WTC11 (cell line): ENCODE measurements at regions not wholly inside any gene's neighbourhood (a gene's known extent, or its start where the extent isn't known, plus 50 kb on each side); places are given as distances from the start of the nearest gene placed in this dataset.

Source experiments
- CBFB ChIP-seq: sonication (generic); formaldehyde crosslinking; IDR thresholded peaks from 2 replicates; pipeline ENCODE4 v1.8.1; 2022; ENCODE audit warnings: mild to moderate bottlenecking, low read depth, missing genetic modification reagents
- ESRRA ChIP-seq: sonication (generic); formaldehyde crosslinking; IDR thresholded peaks from 2 replicates; pipeline ENCODE4 v1.8.1; 2022; ENCODE audit warnings: mild to moderate bottlenecking, missing genetic modification reagents, borderline replicate concordance
- FOXJ3 ChIP-seq: sonication (generic); formaldehyde crosslinking; IDR thresholded peaks from 2 replicates; pipeline ENCODE4 v1.9.0; 2021; ENCODE audit warnings: missing genetic modification reagents, mild to moderate bottlenecking, borderline replicate concordance
- GABPB1 ChIP-seq: sonication (generic); formaldehyde crosslinking; IDR thresholded peaks from 2 replicates; pipeline ENCODE4 v1.8.1; 2023; ENCODE audit warnings: mild to moderate bottlenecking, missing genetic modification reagents
- JUN ChIP-seq: sonication (generic); formaldehyde crosslinking; IDR thresholded peaks from 2 replicates; pipeline ENCODE4 v1.8.0; 2023; ENCODE audit warnings: mild to moderate bottlenecking, missing genetic modification reagents
- KAT7 ChIP-seq: sonication (generic); formaldehyde crosslinking; IDR thresholded peaks from 2 replicates; pipeline ENCODE4 v1.8.1; 2023; ENCODE audit warnings: missing genetic modification reagents, mild to moderate bottlenecking, borderline replicate concordance
- NFYB ChIP-seq: sonication (generic); formaldehyde crosslinking; conservative IDR thresholded peaks from 2 replicates; pipeline ENCODE4 v1.8.0; 2022; ENCODE audit warnings: low read depth, missing genetic modification reagents
- TEAD1 ChIP-seq: sonication (generic); formaldehyde crosslinking; IDR thresholded peaks from 2 replicates; pipeline ENCODE4 v1.8.0; 2022; ENCODE audit warnings: mild to moderate bottlenecking, missing genetic modification reagents
- USF1 ChIP-seq: sonication (generic); formaldehyde crosslinking; IDR thresholded peaks from 2 replicates; pipeline ENCODE4 v1.8.0; 2022; ENCODE audit warnings: mild to moderate bottlenecking, missing genetic modification reagents
- ZNF121 ChIP-seq: sonication (generic); formaldehyde crosslinking; IDR thresholded peaks from 2 replicates; pipeline ENCODE4 v1.8.0; 2023; ENCODE audit warnings: missing genetic modification reagents
- ZNF423 ChIP-seq: fragments of 250-450 bp; sonication (Bioruptor Pico); IDR thresholded peaks from 2 replicates; pipeline ENCODE4 v2.1.2; 2022; ENCODE audit warnings: mild to moderate bottlenecking, moderate library complexity
- TF ChIP-seq, protein P1 (sequence below): fragments of 200-600 bp; IDR thresholded peaks from 2 replicates; pipeline ENCODE4 v1.8.0; 2022; ENCODE audit warnings: antibody characterized with exemption
- TF ChIP-seq, protein P2 (sequence below): sonication (generic); formaldehyde crosslinking; IDR thresholded peaks from 2 replicates; pipeline ENCODE4 v1.8.1; 2022; ENCODE audit warnings: low read depth, missing genetic modification reagents, borderline replicate concordance
- TF ChIP-seq, protein P3 (sequence below): sonication (generic); formaldehyde crosslinking; IDR thresholded peaks from 2 replicates; pipeline ENCODE4 v1.8.0; 2023; ENCODE audit warnings: missing genetic modification reagents, mild to moderate bottlenecking, borderline replicate concordance

DNA sequence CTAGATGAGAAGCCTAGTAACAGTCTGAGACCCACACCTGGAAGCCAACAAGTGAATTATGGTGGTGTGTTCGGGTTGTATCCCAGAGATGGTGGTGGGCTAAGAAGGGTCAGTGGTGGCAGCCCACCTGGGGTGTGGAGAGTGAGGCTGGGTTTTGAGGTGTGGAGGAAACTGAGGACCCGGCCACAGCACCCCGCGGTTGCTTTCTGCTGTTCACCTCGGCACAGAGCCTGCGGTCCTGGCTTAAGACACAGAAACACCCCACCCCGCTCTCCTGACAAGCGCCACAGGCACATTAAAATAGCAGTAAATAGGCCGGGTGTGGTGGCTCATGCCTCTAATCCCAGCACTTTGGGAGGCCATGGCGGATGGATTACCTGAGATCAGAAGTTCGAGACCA, 395.1 kb downstream of the GLRX3 start:
- TF ChIP-seq NFYB (CRISPR knock-in tag) (no peak), ZNF121 (CRISPR knock-in tag) (no peak), USF1 (CRISPR knock-in tag) (no peak), KAT7 (CRISPR knock-in tag) (no peak), CBFB (CRISPR knock-in tag) (no peak), TEAD1 (CRISPR knock-in tag) (no peak), ZNF423 (CRISPR knock-in tag) (no peak), FOXJ3 (CRISPR knock-in tag) (no peak), ESRRA (CRISPR knock-in tag) (no peak), JUN (CRISPR knock-in tag) (no peak), GABPB1 (CRISPR knock-in tag) (no peak)
- TF ChIP-seq, protein P1, sequence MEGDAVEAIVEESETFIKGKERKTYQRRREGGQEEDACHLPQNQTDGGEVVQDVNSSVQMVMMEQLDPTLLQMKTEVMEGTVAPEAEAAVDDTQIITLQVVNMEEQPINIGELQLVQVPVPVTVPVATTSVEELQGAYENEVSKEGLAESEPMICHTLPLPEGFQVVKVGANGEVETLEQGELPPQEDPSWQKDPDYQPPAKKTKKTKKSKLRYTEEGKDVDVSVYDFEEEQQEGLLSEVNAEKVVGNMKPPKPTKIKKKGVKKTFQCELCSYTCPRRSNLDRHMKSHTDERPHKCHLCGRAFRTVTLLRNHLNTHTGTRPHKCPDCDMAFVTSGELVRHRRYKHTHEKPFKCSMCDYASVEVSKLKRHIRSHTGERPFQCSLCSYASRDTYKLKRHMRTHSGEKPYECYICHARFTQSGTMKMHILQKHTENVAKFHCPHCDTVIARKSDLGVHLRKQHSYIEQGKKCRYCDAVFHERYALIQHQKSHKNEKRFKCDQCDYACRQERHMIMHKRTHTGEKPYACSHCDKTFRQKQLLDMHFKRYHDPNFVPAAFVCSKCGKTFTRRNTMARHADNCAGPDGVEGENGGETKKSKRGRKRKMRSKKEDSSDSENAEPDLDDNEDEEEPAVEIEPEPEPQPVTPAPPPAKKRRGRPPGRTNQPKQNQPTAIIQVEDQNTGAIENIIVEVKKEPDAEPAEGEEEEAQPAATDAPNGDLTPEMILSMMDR = no peak
- TF ChIP-seq, protein P2, sequence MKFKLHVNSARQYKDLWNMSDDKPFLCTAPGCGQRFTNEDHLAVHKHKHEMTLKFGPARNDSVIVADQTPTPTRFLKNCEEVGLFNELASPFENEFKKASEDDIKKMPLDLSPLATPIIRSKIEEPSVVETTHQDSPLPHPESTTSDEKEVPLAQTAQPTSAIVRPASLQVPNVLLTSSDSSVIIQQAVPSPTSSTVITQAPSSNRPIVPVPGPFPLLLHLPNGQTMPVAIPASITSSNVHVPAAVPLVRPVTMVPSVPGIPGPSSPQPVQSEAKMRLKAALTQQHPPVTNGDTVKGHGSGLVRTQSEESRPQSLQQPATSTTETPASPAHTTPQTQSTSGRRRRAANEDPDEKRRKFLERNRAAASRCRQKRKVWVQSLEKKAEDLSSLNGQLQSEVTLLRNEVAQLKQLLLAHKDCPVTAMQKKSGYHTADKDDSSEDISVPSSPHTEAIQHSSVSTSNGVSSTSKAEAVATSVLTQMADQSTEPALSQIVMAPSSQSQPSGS (CRISPR knock-in tag) = no peak
- TF ChIP-seq, protein P3, sequence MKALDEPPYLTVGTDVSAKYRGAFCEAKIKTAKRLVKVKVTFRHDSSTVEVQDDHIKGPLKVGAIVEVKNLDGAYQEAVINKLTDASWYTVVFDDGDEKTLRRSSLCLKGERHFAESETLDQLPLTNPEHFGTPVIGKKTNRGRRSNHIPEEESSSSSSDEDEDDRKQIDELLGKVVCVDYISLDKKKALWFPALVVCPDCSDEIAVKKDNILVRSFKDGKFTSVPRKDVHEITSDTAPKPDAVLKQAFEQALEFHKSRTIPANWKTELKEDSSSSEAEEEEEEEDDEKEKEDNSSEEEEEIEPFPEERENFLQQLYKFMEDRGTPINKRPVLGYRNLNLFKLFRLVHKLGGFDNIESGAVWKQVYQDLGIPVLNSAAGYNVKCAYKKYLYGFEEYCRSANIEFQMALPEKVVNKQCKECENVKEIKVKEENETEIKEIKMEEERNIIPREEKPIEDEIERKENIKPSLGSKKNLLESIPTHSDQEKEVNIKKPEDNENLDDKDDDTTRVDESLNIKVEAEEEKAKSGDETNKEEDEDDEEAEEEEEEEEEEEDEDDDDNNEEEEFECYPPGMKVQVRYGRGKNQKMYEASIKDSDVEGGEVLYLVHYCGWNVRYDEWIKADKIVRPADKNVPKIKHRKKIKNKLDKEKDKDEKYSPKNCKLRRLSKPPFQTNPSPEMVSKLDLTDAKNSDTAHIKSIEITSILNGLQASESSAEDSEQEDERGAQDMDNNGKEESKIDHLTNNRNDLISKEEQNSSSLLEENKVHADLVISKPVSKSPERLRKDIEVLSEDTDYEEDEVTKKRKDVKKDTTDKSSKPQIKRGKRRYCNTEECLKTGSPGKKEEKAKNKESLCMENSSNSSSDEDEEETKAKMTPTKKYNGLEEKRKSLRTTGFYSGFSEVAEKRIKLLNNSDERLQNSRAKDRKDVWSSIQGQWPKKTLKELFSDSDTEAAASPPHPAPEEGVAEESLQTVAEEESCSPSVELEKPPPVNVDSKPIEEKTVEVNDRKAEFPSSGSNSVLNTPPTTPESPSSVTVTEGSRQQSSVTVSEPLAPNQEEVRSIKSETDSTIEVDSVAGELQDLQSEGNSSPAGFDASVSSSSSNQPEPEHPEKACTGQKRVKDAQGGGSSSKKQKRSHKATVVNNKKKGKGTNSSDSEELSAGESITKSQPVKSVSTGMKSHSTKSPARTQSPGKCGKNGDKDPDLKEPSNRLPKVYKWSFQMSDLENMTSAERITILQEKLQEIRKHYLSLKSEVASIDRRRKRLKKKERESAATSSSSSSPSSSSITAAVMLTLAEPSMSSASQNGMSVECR = no peak
